ENCODE measurements at regions not wholly inside any gene's neighbourhood (a gene's known extent, or its start where the extent isn't known, plus 50 kb on each side); places are given as distances from the start of the nearest gene placed in this dataset.

DNA sequence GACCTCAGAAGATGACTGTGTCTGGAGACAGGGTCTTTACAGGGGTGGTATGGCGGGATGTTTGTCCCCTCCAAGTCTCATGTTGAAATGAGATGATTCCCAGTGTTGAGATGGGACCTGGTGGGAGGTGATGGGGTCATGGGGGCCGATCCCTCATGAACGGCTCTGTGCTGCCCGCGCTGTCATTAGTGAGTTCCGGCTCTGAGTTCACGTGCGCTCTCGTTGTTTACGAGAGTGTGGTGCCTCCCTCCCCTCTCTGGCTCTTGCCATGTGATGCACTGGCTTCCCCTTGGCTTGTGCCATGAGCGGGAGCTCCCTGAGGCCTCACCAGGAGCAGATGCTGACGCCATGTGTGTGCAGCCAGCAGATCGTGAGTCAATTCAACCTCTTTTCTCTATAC lies 830.8 kb downstream of the TBC1D22A start:
- H3K4me3 Mint-ChIP-seq = no peak overlapping the region
- DNase-seq (ENCODE audit: low spot score) (no peak), ATAC-seq (no peak)
- peaks cover 36% of the 10 kb centered on the region for H3K36me3 Mint-ChIP-seq (ENCODE audit: low read depth)
- peaks cover 97% of the 10 kb centered on the region for H3K9me3 Mint-ChIP-seq
- Histone ChIP-seq H3K36me3 (ENCODE audit: insufficient read depth) (peaks cover 4% of the 10 kb centered on the region; the same call in 1 of the 2 replicates), H3K27ac (ENCODE audit: low read depth) (no peak overlapping the region), H3K9me2 (ENCODE audit: insufficient read depth) (no peaks in the 10 kb centered on the region), H2AFZ (no peak overlapping the region), H4K20me1 (replicated peaks; ENCODE audit: insufficient read depth) (no peaks in the 10 kb centered on the region), H3K79me2 (replicated peaks; ENCODE audit: insufficient read depth) (no peaks in the 10 kb centered on the region), H3K4me2 (no peak overlapping the region), H3K4me3 (no peak overlapping the region), H3K4me1 (ENCODE audit: insufficient read depth) (no peaks in the 10 kb centered on the region), H3K27me3 (ENCODE audit: insufficient read depth) (no peaks in the 10 kb centered on the region), H3F3A (replicated peaks; ENCODE audit: low read depth) (no peaks in the 10 kb centered on the region)
- no peak overlapping the region for H3K27ac Mint-ChIP-seq
- TF ChIP-seq ZNF462 (CRISPR knock-in tag; IDR thresholded peaks at IDR 0.05) (no peak), POLR2AphosphoS5 (IDR thresholded peaks at IDR 0.05; ENCODE audit: low read depth) (no peak), CREB1 (CRISPR knock-in tag; IDR thresholded peaks at IDR 0.05; ENCODE audit: low read depth) (no peak), NANOG (IDR thresholded peaks at IDR 0.05; ENCODE audit: borderline replicate concordance) (no peak), EZH2phosphoT487 (IDR thresholded peaks at IDR 0.05; ENCODE audit: unreplicated experiment) (no peak), ZNF331 (CRISPR knock-in tag; IDR thresholded peaks at IDR 0.05; ENCODE audit: low read depth) (no peak), EZH2 (IDR thresholded peaks at IDR 0.05; ENCODE audit: low read depth, unreplicated experiment) (no peak), STAT1 (IDR thresholded peaks at IDR 0.05; ENCODE audit: unreplicated experiment) (no peak), CTCF (conservative IDR thresholded peaks at IDR 0.05; ENCODE audit: low read depth in 2 of 2) (no peak)
- TF ChIP-seq, protein P1, sequence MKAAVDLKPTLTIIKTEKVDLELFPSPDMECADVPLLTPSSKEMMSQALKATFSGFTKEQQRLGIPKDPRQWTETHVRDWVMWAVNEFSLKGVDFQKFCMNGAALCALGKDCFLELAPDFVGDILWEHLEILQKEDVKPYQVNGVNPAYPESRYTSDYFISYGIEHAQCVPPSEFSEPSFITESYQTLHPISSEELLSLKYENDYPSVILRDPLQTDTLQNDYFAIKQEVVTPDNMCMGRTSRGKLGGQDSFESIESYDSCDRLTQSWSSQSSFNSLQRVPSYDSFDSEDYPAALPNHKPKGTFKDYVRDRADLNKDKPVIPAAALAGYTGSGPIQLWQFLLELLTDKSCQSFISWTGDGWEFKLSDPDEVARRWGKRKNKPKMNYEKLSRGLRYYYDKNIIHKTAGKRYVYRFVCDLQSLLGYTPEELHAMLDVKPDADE (IDR thresholded peaks at IDR 0.05) = no peak
- TF ChIP-seq, protein P2, sequence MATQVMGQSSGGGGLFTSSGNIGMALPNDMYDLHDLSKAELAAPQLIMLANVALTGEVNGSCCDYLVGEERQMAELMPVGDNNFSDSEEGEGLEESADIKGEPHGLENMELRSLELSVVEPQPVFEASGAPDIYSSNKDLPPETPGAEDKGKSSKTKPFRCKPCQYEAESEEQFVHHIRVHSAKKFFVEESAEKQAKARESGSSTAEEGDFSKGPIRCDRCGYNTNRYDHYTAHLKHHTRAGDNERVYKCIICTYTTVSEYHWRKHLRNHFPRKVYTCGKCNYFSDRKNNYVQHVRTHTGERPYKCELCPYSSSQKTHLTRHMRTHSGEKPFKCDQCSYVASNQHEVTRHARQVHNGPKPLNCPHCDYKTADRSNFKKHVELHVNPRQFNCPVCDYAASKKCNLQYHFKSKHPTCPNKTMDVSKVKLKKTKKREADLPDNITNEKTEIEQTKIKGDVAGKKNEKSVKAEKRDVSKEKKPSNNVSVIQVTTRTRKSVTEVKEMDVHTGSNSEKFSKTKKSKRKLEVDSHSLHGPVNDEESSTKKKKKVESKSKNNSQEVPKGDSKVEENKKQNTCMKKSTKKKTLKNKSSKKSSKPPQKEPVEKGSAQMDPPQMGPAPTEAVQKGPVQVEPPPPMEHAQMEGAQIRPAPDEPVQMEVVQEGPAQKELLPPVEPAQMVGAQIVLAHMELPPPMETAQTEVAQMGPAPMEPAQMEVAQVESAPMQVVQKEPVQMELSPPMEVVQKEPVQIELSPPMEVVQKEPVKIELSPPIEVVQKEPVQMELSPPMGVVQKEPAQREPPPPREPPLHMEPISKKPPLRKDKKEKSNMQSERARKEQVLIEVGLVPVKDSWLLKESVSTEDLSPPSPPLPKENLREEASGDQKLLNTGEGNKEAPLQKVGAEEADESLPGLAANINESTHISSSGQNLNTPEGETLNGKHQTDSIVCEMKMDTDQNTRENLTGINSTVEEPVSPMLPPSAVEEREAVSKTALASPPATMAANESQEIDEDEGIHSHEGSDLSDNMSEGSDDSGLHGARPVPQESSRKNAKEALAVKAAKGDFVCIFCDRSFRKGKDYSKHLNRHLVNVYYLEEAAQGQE (IDR thresholded peaks at IDR 0.05; ENCODE audit: unreplicated experiment) = no peak
- H3K4me1 Mint-ChIP-seq = no peaks in the 10 kb centered on the region
- H3K27me3 Mint-ChIP-seq (ENCODE audit: insufficient read depth, low read depth, poor library complexity) = peaks cover 4% of the 10 kb centered on the region

Measured in GM23338 (cell line).